ENCODE measurements at regions not wholly inside any gene's neighbourhood (a gene's known extent, or its start where the extent isn't known, plus 50 kb on each side); places are given as distances from the start of the nearest gene placed in this dataset.
"Not testable (repeated sequence)": the region's sequence is repeated elsewhere in the genome, so short reads cannot be mapped to it uniquely, and the experiment has no call there.

GRCh38 chr6:103925317-103925716 lies 934.4 kb downstream of the HACE1 start:
- no peak for DNase-seq (ENCODE audit: low read depth, low spot score)

DNA sequence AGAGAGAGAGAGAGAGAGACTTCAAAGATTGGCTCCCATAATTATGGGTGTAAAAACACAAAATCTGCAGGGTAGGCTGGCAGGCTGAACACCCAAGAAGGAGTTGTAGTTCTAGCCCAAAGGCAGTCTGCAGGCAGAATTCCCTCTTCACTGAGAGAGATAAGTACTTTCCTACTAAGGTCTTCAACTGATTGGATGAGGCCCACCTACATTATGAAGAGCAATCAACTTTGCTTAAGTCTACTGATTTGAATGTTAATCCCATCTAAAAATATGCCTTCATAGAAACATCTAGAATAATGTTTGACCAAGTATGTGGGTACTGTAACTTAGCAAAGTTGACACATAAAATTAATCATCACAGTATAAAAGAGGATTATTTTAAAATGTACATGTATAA lies 949.7 kb downstream of the HACE1 start:
- DNase-seq (ENCODE audit: low read depth, low spot score), result no peak

- DNase-seq (ENCODE audit: low read depth, low spot score), result no peak
Observed at GRCh38 chr6:103908898-103909297, 950.8 kb downstream of the HACE1 start.

DNA sequence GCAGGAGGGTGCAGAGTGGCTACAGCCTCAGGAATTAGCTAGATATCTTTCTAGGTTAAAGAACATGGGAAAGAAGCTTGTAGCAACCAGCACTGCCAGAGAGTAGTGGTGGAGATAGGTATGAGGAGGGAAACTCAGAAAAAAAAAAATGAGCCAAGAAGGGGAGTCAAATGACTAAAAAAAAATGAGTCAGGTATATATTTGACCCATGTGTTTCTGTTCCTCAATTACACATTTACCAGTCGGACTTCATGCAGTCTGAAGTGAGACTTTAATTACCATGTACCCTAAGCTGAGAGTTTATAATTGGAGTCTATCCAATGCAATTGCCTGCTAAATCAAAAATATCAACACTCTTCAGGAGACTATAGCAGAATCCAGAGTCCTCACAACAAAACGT lies 964.6 kb downstream of the HACE1 start:
- no peak for DNase-seq (ENCODE audit: low read depth, low spot score)

DNA sequence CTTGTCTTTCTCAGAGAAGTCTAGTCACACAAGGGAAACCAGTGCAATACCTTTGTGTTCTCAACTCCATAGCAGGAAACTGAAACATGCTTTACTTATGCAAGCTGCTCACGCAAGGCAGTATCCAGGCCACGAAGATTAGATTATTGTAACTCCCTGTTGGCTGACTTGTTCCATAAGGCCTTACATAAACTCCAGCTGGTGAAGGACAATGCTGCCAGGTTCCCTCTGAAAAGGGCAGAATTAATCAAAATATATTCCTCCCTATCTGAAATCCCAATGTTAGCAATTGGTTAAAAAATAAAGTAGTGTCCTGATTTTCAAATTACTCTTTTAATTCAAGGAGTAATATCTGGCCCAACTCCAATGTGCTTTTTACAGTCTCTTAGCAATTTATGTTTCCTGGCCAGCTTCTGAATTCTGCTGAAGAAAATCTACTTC lies 966.6 kb downstream of the HACE1 start:
- no peak for DNase-seq (ENCODE audit: low read depth, low spot score)

DNA sequence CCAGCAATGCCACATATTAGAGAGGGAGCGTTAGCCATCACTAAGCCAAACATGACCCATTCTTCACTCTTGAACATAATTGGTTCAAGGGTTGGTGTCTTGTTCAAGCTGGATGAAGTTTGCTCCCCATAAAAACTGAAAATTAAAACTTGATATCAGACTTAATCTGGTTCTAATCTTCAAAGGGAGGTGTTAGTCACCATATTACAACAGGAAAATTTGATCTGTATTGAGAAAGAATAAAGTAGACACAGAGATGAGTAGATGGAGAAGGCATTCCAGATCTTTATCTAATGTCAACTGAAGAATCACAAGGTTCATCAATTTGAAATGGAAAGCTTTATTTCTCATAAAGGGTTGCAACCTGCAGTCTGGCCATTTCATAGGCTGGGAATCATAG lies 972.8 kb downstream of the HACE1 start:
- DNase-seq (ENCODE audit: low read depth, low spot score), result no peak

GRCh38 chr6:103885446-103885845 lies 974.3 kb downstream of the HACE1 start:
- no peak for DNase-seq (ENCODE audit: low read depth, low spot score)

DNA sequence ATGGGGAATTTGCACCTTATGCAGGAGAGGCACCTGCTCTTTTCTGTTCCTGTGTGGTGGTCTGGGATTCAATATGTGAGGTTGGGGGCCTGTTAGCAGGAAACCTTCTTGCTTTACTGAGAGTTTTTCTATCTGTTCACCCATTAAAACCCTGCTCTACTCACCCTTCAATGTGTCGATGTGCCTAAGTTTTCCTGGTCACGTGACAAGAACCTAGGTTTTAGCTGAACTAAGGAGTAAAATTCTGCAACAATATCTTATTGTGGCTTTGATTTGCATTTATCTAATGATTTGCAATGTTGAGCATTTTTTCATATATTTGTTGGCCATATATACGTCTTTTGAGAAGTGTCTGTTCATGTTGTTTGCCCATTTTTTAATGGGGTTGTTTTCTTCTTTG lies 979.9 kb downstream of the HACE1 start:
- no peak for DNase-seq (ENCODE audit: low read depth, low spot score)

DNA sequence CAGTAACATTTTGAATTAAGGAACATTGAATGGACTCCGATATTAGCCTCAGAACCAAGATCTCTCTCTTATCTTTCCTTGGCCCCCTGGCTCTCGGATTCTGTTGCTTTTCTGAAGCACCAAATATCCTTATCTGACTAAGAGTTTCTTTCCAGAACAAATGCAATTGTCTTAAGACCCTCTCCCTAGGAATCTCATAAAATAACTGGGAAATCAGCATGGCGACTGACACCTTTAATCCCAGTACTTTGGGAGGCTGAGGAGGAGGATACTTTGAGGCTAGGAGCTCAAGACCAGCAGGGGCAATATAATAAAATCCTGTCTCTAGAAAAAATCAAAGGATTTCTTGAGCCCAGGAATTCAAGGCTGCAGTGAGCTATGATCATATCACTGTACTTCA lies 984.5 kb downstream of the HACE1 start:
- DNase-seq (ENCODE audit: low read depth, low spot score), result no peak

DNA sequence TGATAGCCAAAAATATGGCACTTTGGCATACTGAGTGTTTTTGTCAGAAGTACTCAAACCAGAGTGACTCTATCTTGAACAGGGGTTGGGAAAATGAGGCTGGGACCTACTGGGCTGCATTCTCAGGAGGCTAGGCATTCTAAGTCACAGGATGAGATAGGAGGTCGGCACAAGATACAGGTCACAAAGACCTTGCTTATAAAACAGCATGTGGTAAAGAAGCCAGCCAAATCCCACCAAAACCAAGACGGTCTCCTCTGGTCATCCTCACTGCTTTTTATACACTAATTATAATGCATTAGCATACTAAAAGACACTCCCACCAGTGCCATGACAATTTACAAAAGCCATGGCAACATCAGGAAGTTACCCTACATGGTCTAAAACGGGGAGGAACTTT lies 985.1 kb downstream of the HACE1 start:
- peak; percentile 37 for DNase-seq (ENCODE audit: low read depth, low spot score)

GRCh38 chr6:103872678-103873077 lies 987.0 kb downstream of the HACE1 start:
- DNase-seq (ENCODE audit: low read depth, low spot score), result peak; percentile 5

GRCh38 chr6:103872233-103872632 lies 987.5 kb downstream of the HACE1 start:
- DNase-seq (ENCODE audit: low read depth, low spot score), result no peak

DNA sequence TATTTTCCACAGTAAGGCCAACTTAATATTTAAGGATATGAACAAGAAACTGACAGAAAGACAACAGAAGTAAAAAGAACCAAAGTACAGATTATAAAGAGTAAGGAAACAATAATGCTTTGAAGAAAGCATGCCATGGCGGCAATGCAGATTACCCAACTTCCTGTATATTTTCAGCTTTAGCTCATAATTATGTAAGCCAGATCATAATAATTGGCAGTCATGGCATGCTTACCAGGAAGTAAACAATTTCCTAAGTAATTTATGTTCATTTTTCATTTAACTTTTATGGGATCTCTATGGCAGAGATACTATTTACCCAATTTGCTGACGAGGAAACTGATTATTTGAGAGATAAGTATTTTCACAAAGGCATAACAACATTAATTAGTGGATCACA lies 988.7 kb downstream of the HACE1 start:
- no peak for DNase-seq (ENCODE audit: low read depth, low spot score)

DNA sequence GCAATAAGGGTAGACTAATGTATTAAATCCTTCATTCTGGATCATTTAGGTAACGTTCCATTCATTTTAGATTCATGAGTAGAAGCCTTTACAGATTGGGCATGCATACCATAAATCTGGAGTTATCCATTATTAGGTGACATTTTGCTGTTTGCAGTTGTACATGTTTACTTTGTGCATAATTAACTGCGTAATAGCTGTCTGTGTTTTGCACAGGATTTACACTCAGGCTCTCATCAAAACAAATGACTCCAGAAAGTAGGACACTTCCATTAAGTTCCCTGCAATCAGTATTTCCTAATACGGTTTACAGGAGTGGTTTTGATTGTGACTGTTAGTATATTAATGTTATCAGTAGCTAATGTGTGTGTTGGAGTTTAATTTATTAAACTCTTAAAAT lies 997.4 kb downstream of the HACE1 start:
- DNase-seq (ENCODE audit: low read depth, low spot score), result no peak

- no peak for DNase-seq (ENCODE audit: low read depth, low spot score)
Observed at GRCh38 chr6:103858003-103858402, 1001.7 kb downstream of the HACE1 start.

DNA sequence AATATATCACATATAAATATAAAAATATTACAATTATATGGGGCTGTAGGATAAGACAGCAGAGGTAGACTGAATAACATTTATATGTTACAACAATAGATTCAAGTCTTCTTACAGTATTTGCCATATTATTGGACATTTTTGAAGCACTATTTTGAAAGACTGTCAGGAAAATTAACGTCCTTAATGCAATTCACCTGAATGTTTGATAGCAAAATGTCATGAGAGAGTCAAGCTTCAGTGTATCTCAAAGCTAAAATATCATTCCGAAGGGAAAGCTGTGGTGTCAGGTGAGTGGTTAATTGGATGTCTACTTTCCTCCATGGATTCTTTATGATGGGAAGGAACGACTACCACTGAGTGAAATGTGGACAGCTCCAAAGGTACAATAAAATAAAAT lies 1004.0 kb downstream of the HACE1 start:
- no peak for DNase-seq (ENCODE audit: low read depth, low spot score)

GRCh38 chr6:103854059-103854458 lies 1005.7 kb downstream of the HACE1 start:
- DNase-seq (ENCODE audit: low read depth, low spot score), result no peak

DNA sequence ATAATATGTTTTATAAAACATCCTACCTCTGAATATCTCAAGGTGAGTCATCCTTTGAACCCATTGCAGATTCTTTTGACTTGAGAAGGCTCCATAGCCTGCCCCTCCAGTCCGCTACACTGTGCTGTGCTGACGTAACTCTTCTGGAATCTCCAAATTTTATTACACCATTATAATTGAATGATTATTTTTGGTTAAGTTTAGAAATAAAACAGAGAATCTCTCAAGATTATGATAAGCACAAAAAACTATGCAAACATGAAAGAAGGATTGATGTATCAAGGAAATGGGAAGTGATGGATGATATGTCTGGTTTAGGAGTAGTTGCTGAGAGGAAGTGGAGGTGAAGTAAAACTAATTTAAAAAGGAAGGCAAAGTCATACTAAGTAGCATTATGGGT lies 1021.3 kb downstream of the HACE1 start:
- no peak for DNase-seq (ENCODE audit: low read depth, low spot score)

GRCh38 chr6:103826209-103826608 lies 1033.5 kb downstream of the HACE1 start:
- no peak for DNase-seq (ENCODE audit: low read depth, low spot score)

GRCh38 chr6:103820148-103820547 lies 1039.6 kb downstream of the HACE1 start:
- no peak for DNase-seq (ENCODE audit: low read depth, low spot score)

DNA sequence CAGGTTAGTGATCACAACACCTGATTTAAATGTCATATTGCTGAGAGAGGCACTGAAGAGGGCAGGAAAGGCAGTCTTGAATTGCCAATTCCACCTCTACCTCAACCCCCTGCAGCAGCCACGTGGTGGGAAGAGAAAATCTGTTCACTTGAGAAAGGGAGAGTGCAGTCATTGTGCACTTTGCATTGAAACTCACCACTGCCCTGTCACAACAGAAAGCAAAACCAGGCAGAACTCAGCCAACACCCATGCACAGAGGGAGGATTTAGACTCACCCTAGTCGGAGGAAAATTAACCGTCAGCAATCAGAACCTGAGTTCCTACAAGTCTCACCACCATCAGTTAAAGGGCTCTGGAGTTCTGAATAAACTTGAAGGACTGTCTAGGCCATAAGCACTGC lies 1040.2 kb downstream of the HACE1 start:
- no peak for DNase-seq (ENCODE audit: low read depth, low spot score)

DNA sequence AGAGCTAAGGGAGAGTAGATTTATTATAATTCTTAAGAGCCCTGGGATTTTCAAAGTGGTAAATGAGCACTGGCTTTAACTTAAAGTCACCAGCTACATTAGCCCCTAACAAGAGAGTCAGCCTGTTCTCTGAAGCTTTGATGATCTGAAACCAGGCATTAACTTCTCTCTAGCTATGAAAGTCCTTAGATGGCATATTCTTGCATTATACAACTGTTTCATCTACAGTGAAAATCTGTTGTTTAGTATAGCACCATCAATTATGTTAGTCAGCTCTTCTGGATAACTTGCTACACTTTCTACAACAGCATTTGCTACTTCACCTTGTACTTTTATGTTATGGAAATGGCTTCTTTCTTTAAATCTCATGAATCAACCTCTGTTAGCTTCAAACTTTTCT lies 1046.7 kb downstream of the HACE1 start:
- DNase-seq (ENCODE audit: low read depth, low spot score), result no peak

- DNase-seq (ENCODE audit: low read depth, low spot score), result not testable (repeated sequence)
Observed at GRCh38 chr6:103801901-103802479, 1057.7 kb downstream of the HACE1 start.

DNA sequence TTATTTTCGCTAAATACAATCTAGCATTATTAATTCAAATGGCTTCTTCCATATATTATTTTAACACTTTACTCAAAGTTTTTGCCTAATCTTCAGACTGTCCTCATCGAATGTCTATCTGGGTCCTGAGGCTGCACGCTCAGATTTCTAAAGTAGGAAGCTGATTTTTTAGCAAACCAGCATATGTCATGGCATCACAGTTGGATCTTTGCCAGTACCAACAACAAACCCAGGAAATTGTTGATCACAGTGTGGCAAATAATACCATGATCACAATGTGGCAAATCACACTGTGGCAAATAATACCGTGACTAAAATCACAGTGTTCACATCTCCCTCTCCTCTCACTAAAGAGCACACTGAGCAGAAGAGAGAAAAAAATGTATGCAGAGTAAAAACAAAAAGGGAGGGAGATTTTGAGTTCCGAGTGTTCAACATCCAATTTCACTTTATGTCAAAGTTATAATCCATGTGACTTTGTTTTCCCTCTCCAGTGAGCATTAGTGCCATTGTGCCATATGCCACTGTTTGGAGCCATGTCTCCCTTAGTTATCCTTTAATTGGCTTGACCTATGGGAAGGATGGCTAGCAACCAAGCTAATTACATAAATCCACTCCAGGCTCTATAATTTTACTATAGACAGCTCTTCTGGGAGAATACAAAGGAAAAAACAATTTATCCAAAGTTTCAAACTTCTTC lies 1059.6 kb downstream of the HACE1 start:
- DNase-seq (ENCODE audit: low read depth, low spot score), result no peak
